Rectal smooth muscle tissue (tissue), 1 donor: ENCODE measurements at regions not wholly inside any gene's neighbourhood (a gene's known extent, or its start where the extent isn't known, plus 50 kb on each side); places are given as distances from the start of the nearest gene placed in this dataset.

Experiments
- H3K27ac ChIP-seq: one replicate; pipeline ENCODE4 v1.7.0; 2013; ENCODE audit warnings: low read depth, low read length, inconsistent platforms
- H3K27me3 ChIP-seq: one replicate; pipeline ENCODE4 v1.7.0; 2013; ENCODE audit warnings: low read length; ENCODE audit not compliant: control insufficient read depth, insufficient read depth
- H3K36me3 ChIP-seq: one replicate; pipeline ENCODE4 v1.7.0; 2013; ENCODE audit warnings: low read length; ENCODE audit not compliant: control insufficient read depth, insufficient read depth
- H3K4me1 ChIP-seq: one replicate; pipeline ENCODE4 v1.7.0; 2013; ENCODE audit warnings: low read length; ENCODE audit not compliant: control insufficient read depth, insufficient read depth
- H3K4me3 ChIP-seq: one replicate; pipeline ENCODE4 v1.7.0; 2013; ENCODE audit warnings: low read length
- H3K9ac ChIP-seq: one replicate; pipeline ENCODE4 v1.7.0; 2013; ENCODE audit warnings: low read length

- Histone ChIP-seq H3K36me3 (no peaks in the 10 kb centered on the region), H3K9ac (no peak overlapping the region), H3K4me3 (no peak overlapping the region), H3K4me1 (no peaks in the 10 kb centered on the region), H3K27me3 (no peaks in the 10 kb centered on the region), H3K27ac (no peak overlapping the region)
Measured at GRCh38 chr16:5993356-5993755, 895.8 kb upstream of the EEF2KMT start.

- no peaks in the 10 kb centered on the region for H3K27me3 ChIP-seq
- H3K4me1 ChIP-seq: no peaks in the 10 kb centered on the region
- no peak overlapping the region for H3K4me3 ChIP-seq
- H3K36me3 ChIP-seq: no peaks in the 10 kb centered on the region
- no peak overlapping the region for H3K27ac ChIP-seq
- no peak overlapping the region for H3K9ac ChIP-seq
Measured at GRCh38 chr16:5982979-5983378, 885.4 kb upstream of the EEF2KMT start.

- Histone ChIP-seq H3K4me1 (no peaks in the 10 kb centered on the region), H3K36me3 (no peaks in the 10 kb centered on the region), H3K27me3 (no peaks in the 10 kb centered on the region), H3K9ac (no peak overlapping the region), H3K27ac (no peak overlapping the region), H3K4me3 (no peak overlapping the region)
Measured at GRCh38 chr16:5979905-5980550, 882.4 kb upstream of the EEF2KMT start.

- Histone ChIP-seq H3K9ac (no peak overlapping the region), H3K27me3 (no peaks in the 10 kb centered on the region), H3K4me3 (no peak overlapping the region), H3K36me3 (no peaks in the 10 kb centered on the region), H3K4me1 (no peaks in the 10 kb centered on the region), H3K27ac (no peak overlapping the region)
Measured at GRCh38 chr16:5977329-5977728, 879.7 kb upstream of the EEF2KMT start.

- H3K9ac ChIP-seq: no peak overlapping the region
Measured at GRCh38 chr16:5972747-5973146, 875.2 kb upstream of the EEF2KMT start.

GRCh38 chr16:5971924-5972323, 874.3 kb upstream of the EEF2KMT start:
- Histone ChIP-seq H3K27me3 (no peaks in the 10 kb centered on the region), H3K4me3 (no peak overlapping the region), H3K9ac (no peak overlapping the region), H3K27ac (no peak overlapping the region), H3K4me1 (no peaks in the 10 kb centered on the region), H3K36me3 (no peaks in the 10 kb centered on the region)

More at GRCh38 chr16:5972747-5973146, 875.2 kb upstream of the EEF2KMT start:
- Histone ChIP-seq H3K4me3 (no peak overlapping the region), H3K36me3 (no peaks in the 10 kb centered on the region), H3K27ac (no peak overlapping the region), H3K27me3 (no peaks in the 10 kb centered on the region), H3K4me1 (no peaks in the 10 kb centered on the region)

- no peaks in the 10 kb centered on the region for H3K36me3 ChIP-seq
- H3K27me3 ChIP-seq: no peaks in the 10 kb centered on the region
- no peak overlapping the region for H3K27ac ChIP-seq
- no peak overlapping the region for H3K9ac ChIP-seq
- H3K4me1 ChIP-seq: no peaks in the 10 kb centered on the region
- H3K4me3 ChIP-seq: no peak overlapping the region
Measured at GRCh38 chr16:5971106-5971505, 873.5 kb upstream of the EEF2KMT start.

- Histone ChIP-seq H3K4me3 (no peak overlapping the region), H3K9ac (no peak overlapping the region), H3K4me1 (no peaks in the 10 kb centered on the region), H3K27me3 (no peaks in the 10 kb centered on the region), H3K27ac (no peak overlapping the region), H3K36me3 (no peaks in the 10 kb centered on the region)
Measured at GRCh38 chr16:5966004-5966403, 868.4 kb upstream of the EEF2KMT start.

- Histone ChIP-seq H3K27ac (no peak overlapping the region), H3K4me3 (no peak overlapping the region), H3K4me1 (no peaks in the 10 kb centered on the region), H3K36me3 (no peaks in the 10 kb centered on the region), H3K9ac (no peak overlapping the region), H3K27me3 (no peaks in the 10 kb centered on the region)
Measured at GRCh38 chr16:5965321-5965720, 867.7 kb upstream of the EEF2KMT start.

GRCh38 chr16:5951486-5951885, 853.9 kb upstream of the EEF2KMT start:
- no peaks in the 10 kb centered on the region for H3K36me3 ChIP-seq
- no peak overlapping the region for H3K27ac ChIP-seq
- H3K27me3 ChIP-seq: no peaks in the 10 kb centered on the region
- no peak overlapping the region for H3K4me3 ChIP-seq
- no peaks in the 10 kb centered on the region for H3K4me1 ChIP-seq
- no peak overlapping the region for H3K9ac ChIP-seq

GRCh38 chr16:5944971-5945370, 847.4 kb upstream of the EEF2KMT start:
- H3K27ac ChIP-seq: no peak overlapping the region
- no peak overlapping the region for H3K9ac ChIP-seq
- H3K27me3 ChIP-seq: no peaks in the 10 kb centered on the region
- H3K4me1 ChIP-seq: no peaks in the 10 kb centered on the region
- no peaks in the 10 kb centered on the region for H3K36me3 ChIP-seq
- H3K4me3 ChIP-seq: no peak overlapping the region

GRCh38 chr16:5938607-5939006, 841.0 kb upstream of the EEF2KMT start:
- Histone ChIP-seq H3K36me3 (no peaks in the 10 kb centered on the region), H3K4me3 (no peak overlapping the region), H3K4me1 (no peaks in the 10 kb centered on the region), H3K27ac (no peak overlapping the region), H3K9ac (no peak overlapping the region), H3K27me3 (no peaks in the 10 kb centered on the region)

- Histone ChIP-seq H3K36me3 (no peaks in the 10 kb centered on the region), H3K27ac (no peak overlapping the region), H3K9ac (no peak overlapping the region), H3K4me3 (no peak overlapping the region), H3K27me3 (no peaks in the 10 kb centered on the region), H3K4me1 (no peaks in the 10 kb centered on the region)
Measured at GRCh38 chr16:5932906-5933305, 835.3 kb upstream of the EEF2KMT start.
